Vagina (tissue), 2 donors: ENCODE measurements at regions not wholly inside any gene's neighbourhood (a gene's known extent, or its start where the extent isn't known, plus 50 kb on each side); places are given as distances from the start of the nearest gene placed in this dataset.

ENCODE experiments used
- DNase-seq, 2 donors: peaks; one replicate each; pipeline ENCODE4 v3.0.0-alpha.2; 2017; ENCODE audit errors: extremely low spot score in 2 of 2
- H3K27ac ChIP-seq: fragments of 200-600 bp; sonication (generic); one replicate; pipeline ENCODE4 v1.5.1; 2019
- H3K27me3 ChIP-seq: fragments of 200-600 bp; sonication (generic); one replicate; pipeline ENCODE4 v1.5.1; 2019
- H3K36me3 ChIP-seq, 2 donors: fragments of 200-600 bp; sonication (generic); one replicate each; pipeline ENCODE4 v1.5.1; 2017 to 2019
- H3K4me1 ChIP-seq: fragments of 200-600 bp; sonication (generic); one replicate; pipeline ENCODE4 v1.5.1; 2019
- H3K4me3 ChIP-seq, 2 donors: fragments of 200-600 bp; sonication (generic); 1 replicate in 1 of 2; 2 replicates in 1 of 2; pipeline ENCODE4 v1.5.1; 2016 to 2019
- H3K9me3 ChIP-seq: fragments of 200-600 bp; sonication (generic); one replicate; pipeline ENCODE4 v1.5.1; 2019
- CTCF ChIP-seq, 3 experiments: fragments of 450-650 bp in 2 of 3; fragments of 200-600 bp in 1 of 3; sonication (generic) in 1 of 3; IDR thresholded peaks; one replicate each; pipeline ENCODE4 v1.5.1; 2017 to 2019; ENCODE audit warnings: antibody characterized with exemption in 3 of 3, mild to moderate bottlenecking in 2 of 3, moderate library complexity in 2 of 3
- POLR2A ChIP-seq, 2 donors: fragments of 450-650 bp; IDR thresholded peaks; one replicate each; pipeline ENCODE4 v1.6.1; 2017; ENCODE audit warnings: antibody characterized with exemption in 2 of 2, mild to moderate bottlenecking in 2 of 2, moderate library complexity in 2 of 2
- POLR2AphosphoS5 ChIP-seq, 2 donors: sonication (generic); formaldehyde crosslinking; IDR thresholded peaks; one replicate each; pipeline ENCODE4 v1.9.0; 2017; ENCODE audit warnings: antibody characterized with exemption in 2 of 2, mild to moderate bottlenecking in 2 of 2, low read depth in 1 of 2; ENCODE audit not compliant: insufficient read depth in 1 of 2
- intact Hi-C: fragments of 100-400 bp; cut with DNase I; formaldehyde crosslinking; loops from one replicate; pipeline ENCODE4 v1.15.1; 2023

GRCh38 chr3:33937628-33938027 lies 139.2 kb downstream of the PDCD6IP start:
- Histone ChIP-seq H3K36me3 (no peaks in the 10 kb centered on the region), H3K9me3 (no peaks in the 10 kb centered on the region), H3K27ac (no peak overlapping the region), H3K27me3 (no peaks in the 10 kb centered on the region), H3K4me3 (no peak overlapping the region), H3K4me1 (no peaks in the 10 kb centered on the region)
- TF ChIP-seq POLR2AphosphoS5 (IDR thresholded peaks at IDR 0.05; ENCODE audit: insufficient read depth in 1 of 2, low read depth in 1 of 2) (no peak), POLR2A (IDR thresholded peaks at IDR 0.05) (no peak), CTCF (IDR thresholded peaks at IDR 0.05) (no peak)
- intact Hi-C loops, result no loop called here
- no peak for DNase-seq

GRCh38 chr3:33940149-33940548 lies 141.7 kb downstream of the PDCD6IP start:
- no peaks in the 10 kb centered on the region for H3K27me3 ChIP-seq
- H3K4me3 ChIP-seq, result no peak overlapping the region
- intact Hi-C loops, result no loop called here
- no peaks in the 10 kb centered on the region for H3K9me3 ChIP-seq
- H3K27ac ChIP-seq, result no peak overlapping the region
- no peaks in the 10 kb centered on the region for H3K4me1 ChIP-seq
- no peaks in the 10 kb centered on the region for H3K36me3 ChIP-seq
- no peak for DNase-seq
- TF ChIP-seq POLR2AphosphoS5 (IDR thresholded peaks at IDR 0.05; ENCODE audit: insufficient read depth in 1 of 2, low read depth in 1 of 2) (no peak), CTCF (IDR thresholded peaks at IDR 0.05) (no peak), POLR2A (IDR thresholded peaks at IDR 0.05) (no peak)

GRCh38 chr3:33940736-33941135 lies 142.3 kb downstream of the PDCD6IP start:
- H3K4me1 ChIP-seq, result no peaks in the 10 kb centered on the region
- no peak for TF ChIP-seq POLR2A (IDR thresholded peaks at IDR 0.05)
- no peak for TF ChIP-seq CTCF (IDR thresholded peaks at IDR 0.05)
- TF ChIP-seq POLR2AphosphoS5 (IDR thresholded peaks at IDR 0.05; ENCODE audit: insufficient read depth in 1 of 2, low read depth in 1 of 2), result no peak
- no peaks in the 10 kb centered on the region for H3K36me3 ChIP-seq
- no peak for DNase-seq
- H3K4me3 ChIP-seq, result no peak overlapping the region
- no peaks in the 10 kb centered on the region for H3K9me3 ChIP-seq
- intact Hi-C loops, result no loop called here
- no peaks in the 10 kb centered on the region for H3K27me3 ChIP-seq
- no peak overlapping the region for H3K27ac ChIP-seq

- intact Hi-C loops, result no loop called here
Measured at GRCh38 chr3:33941804-33942203, 143.4 kb downstream of the PDCD6IP start.

More at GRCh38 chr3:33941804-33942203, 143.4 kb downstream of the PDCD6IP start:
- H3K36me3 ChIP-seq, result no peaks in the 10 kb centered on the region
- DNase-seq, result no peak
- no peak overlapping the region for H3K4me3 ChIP-seq
- H3K27me3 ChIP-seq, result no peaks in the 10 kb centered on the region
- TF ChIP-seq POLR2A (IDR thresholded peaks at IDR 0.05) (no peak), CTCF (IDR thresholded peaks at IDR 0.05) (no peak), POLR2AphosphoS5 (IDR thresholded peaks at IDR 0.05; ENCODE audit: insufficient read depth in 1 of 2, low read depth in 1 of 2) (no peak)
- H3K4me1 ChIP-seq, result no peaks in the 10 kb centered on the region
- H3K9me3 ChIP-seq, result no peaks in the 10 kb centered on the region
- H3K27ac ChIP-seq, result no peak overlapping the region
